ENCODE measurements at regions not wholly inside any gene's neighbourhood (a gene's known extent, or its start where the extent isn't known, plus 50 kb on each side); places are given as distances from the start of the nearest gene placed in this dataset.

- ATAC-seq, result no peak
- TF ChIP-seq, protein P1, sequence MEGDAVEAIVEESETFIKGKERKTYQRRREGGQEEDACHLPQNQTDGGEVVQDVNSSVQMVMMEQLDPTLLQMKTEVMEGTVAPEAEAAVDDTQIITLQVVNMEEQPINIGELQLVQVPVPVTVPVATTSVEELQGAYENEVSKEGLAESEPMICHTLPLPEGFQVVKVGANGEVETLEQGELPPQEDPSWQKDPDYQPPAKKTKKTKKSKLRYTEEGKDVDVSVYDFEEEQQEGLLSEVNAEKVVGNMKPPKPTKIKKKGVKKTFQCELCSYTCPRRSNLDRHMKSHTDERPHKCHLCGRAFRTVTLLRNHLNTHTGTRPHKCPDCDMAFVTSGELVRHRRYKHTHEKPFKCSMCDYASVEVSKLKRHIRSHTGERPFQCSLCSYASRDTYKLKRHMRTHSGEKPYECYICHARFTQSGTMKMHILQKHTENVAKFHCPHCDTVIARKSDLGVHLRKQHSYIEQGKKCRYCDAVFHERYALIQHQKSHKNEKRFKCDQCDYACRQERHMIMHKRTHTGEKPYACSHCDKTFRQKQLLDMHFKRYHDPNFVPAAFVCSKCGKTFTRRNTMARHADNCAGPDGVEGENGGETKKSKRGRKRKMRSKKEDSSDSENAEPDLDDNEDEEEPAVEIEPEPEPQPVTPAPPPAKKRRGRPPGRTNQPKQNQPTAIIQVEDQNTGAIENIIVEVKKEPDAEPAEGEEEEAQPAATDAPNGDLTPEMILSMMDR (IDR thresholded peaks at IDR 0.05), result no peak
- intact Hi-C loops (cut with DNase I, micrococcal nuclease), result no loop called here
- H3K4me1 ChIP-seq (ENCODE audit: low read depth), result no peaks in the 10 kb centered on the region
- no peaks in the 10 kb centered on the region for H3K9me3 ChIP-seq
- H3K4me3 ChIP-seq, result no peak overlapping the region
- no peak for DNase-seq
- no peaks in the 10 kb centered on the region for H3K36me3 ChIP-seq (ENCODE audit: low read depth)
Measured at GRCh38 chr18:50465211-50466153, 90.6 kb downstream of the SKA1 start.

GRCh38 chr18:50466634-50467033 lies 91.8 kb downstream of the SKA1 start:
- intact Hi-C loops (cut with DNase I, micrococcal nuclease), result no loop called here
- TF ChIP-seq, protein P1 (IDR thresholded peaks at IDR 0.05), result no peak
- Histone ChIP-seq H3K4me1 (ENCODE audit: low read depth) (no peaks in the 10 kb centered on the region), H3K36me3 (ENCODE audit: low read depth) (no peaks in the 10 kb centered on the region), H3K4me3 (no peak overlapping the region), H3K9me3 (no peaks in the 10 kb centered on the region)
- ATAC-seq (no peak), DNase-seq (no peak)

DNA sequence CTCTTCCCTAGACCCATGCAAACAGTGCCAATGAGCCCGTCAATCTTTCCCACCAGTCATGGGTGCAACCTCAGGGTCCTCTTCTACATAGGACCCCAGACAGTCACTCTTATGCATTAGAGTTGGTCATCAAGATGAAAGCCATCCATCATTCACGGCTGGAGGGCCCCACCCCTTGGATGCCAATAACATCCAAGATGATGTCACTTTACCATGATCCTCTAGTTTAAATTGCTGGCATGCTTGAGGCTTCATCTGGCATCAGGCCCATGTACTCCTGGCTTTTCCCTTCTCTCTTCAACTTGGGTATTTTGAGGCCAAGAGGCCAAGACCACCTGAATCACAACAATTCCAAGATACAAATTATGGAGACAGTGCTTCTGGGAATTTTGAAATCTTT lies 91.1 kb upstream of the MAPK4 start:
- intact Hi-C loops (cut with DNase I, micrococcal nuclease), result no loop called here
- Histone ChIP-seq H3K9me3 (no peaks in the 10 kb centered on the region), H3K4me3 (no peak overlapping the region), H3K36me3 (ENCODE audit: low read depth) (no peaks in the 10 kb centered on the region), H3K4me1 (ENCODE audit: low read depth) (no peaks in the 10 kb centered on the region)
- TF ChIP-seq, protein P1 (IDR thresholded peaks at IDR 0.05), result no peak
- DNase-seq, result no peak
- no peak for ATAC-seq

GRCh38 chr18:50469380-50469781 lies 90.5 kb upstream of the MAPK4 start:
- no peak for DNase-seq
- Histone ChIP-seq H3K36me3 (ENCODE audit: low read depth) (no peaks in the 10 kb centered on the region), H3K4me3 (no peak overlapping the region), H3K4me1 (ENCODE audit: low read depth) (no peaks in the 10 kb centered on the region), H3K9me3 (no peaks in the 10 kb centered on the region)
- intact Hi-C loops (cut with DNase I, micrococcal nuclease), result no loop called here
- no peak for ATAC-seq
- TF ChIP-seq, protein P1 (IDR thresholded peaks at IDR 0.05), result no peak

- TF ChIP-seq, protein P1 (IDR thresholded peaks at IDR 0.05), result no peak
- Histone ChIP-seq H3K36me3 (ENCODE audit: low read depth) (no peaks in the 10 kb centered on the region), H3K4me1 (ENCODE audit: low read depth) (no peaks in the 10 kb centered on the region), H3K9me3 (no peaks in the 10 kb centered on the region), H3K4me3 (no peak overlapping the region)
- ATAC-seq (no peak), DNase-seq (no peak)
- intact Hi-C loops (cut with DNase I, micrococcal nuclease), result no loop called here
Measured at GRCh38 chr18:50472941-50473340, 86.9 kb upstream of the MAPK4 start.
